ENCODE measurements at regions not wholly inside any gene's neighbourhood (a gene's known extent, or its start where the extent isn't known, plus 50 kb on each side); places are given as distances from the start of the nearest gene placed in this dataset.
"Not testable (repeated sequence)": the region's sequence is repeated elsewhere in the genome, so short reads cannot be mapped to it uniquely, and the experiment has no call there.

DNA sequence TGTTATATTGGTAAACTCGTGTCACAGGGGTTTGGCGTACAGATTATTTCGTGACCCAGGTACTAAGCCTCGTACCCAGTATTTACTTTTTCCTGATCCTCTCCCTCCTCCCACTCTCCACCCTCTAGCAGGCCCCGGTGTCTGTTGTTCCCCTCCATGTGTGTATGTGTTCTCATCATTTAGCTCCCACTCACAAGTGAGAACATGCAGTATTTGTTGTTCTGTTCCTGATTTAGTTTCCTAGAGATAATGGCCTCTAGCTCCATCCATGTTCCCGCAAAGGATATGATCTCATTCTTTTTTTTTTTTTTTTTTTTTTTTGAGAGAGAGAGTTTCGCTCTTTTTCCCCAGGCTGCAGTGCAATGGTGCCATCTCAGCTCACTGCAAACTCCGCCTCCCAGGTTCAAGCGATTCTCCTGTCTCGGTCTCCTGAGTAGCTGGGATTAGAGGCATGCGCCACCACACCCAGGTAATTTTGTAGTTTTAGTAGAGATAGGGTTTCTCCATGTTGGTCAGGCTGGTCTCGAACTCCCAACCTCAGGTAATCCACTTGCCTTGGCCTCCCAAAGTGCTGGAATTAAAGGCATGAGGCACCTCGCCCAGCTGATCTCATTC is 52.7 kb upstream of the PSAP start:
- H2BK15ac ChIP-seq (ENCODE audit: low read length); H3K23ac ChIP-seq (ENCODE audit: insufficient read length); H3K4me1 ChIP-seq (replicated peaks in 1 of 4; ENCODE audit: control insufficient read depth in 3 of 4, insufficient read depth in 4 of 4, low read length in 3 of 4); H3K79me1 ChIP-seq (ENCODE audit: low read depth, low read length); H3K4me3 ChIP-seq (ENCODE audit: extremely low read depth in 1 of 4, insufficient read depth in 2 of 4, low read depth in 3 of 4, low read length in 4 of 4); H2BK5ac ChIP-seq (ENCODE audit: low read depth, low read length); H3K4ac ChIP-seq (replicated peaks; ENCODE audit: insufficient read length, low read depth, low read length); H3K9me3 ChIP-seq (ENCODE audit: insufficient read depth in 2 of 2, low read depth in 1 of 2, low read length in 1 of 2); H4K20me1 ChIP-seq (replicated peaks in 1 of 2; ENCODE audit: control insufficient read depth in 1 of 2, insufficient read depth in 2 of 2, low read length in 2 of 2); H2BK120ac ChIP-seq (replicated peaks; ENCODE audit: low read depth, low read length); H4K8ac ChIP-seq (ENCODE audit: extremely low read depth, insufficient read depth, low read length); H3K4me2 ChIP-seq (ENCODE audit: insufficient read depth in 1 of 2, low read depth in 2 of 2, low read length in 2 of 2); H2AK5ac ChIP-seq (ENCODE audit: low read depth, low read length); H2AFZ ChIP-seq (ENCODE audit: low read length); H3K56ac ChIP-seq (replicated peaks; ENCODE audit: insufficient read length, low read depth, low read length); H3K27ac ChIP-seq (ENCODE audit: low read depth, low read length); H4K91ac ChIP-seq (replicated peaks; ENCODE audit: insufficient read length, low read length); H3K23me2 ChIP-seq (ENCODE audit: low read depth, low read length); H3K9ac ChIP-seq (replicated peaks in 1 of 4; ENCODE audit: extremely low read depth in 1 of 4, low read depth in 3 of 4, low read length in 3 of 4); DNase-seq (ENCODE audit: low read depth in 1 of 2, low spot score in 2 of 2); H3K18ac ChIP-seq (ENCODE audit: extremely low read depth, low read length); H3K27me3 ChIP-seq (replicated peaks in 1 of 4; ENCODE audit: control insufficient read depth in 3 of 4, extremely low read depth in 1 of 4, insufficient read depth in 3 of 4, low read length in 3 of 4); FAIRE-seq; H4K5ac ChIP-seq (ENCODE audit: insufficient read length, low read depth, low read length); H2BK20ac ChIP-seq (ENCODE audit: low read length); H3K36me3 ChIP-seq (ENCODE audit: control insufficient read depth in 2 of 4, insufficient read depth in 4 of 4, low read length in 3 of 4); POLR2A ChIA-PET (ENCODE audit: partially characterized antibody); H3K79me2 ChIP-seq (ENCODE audit: control insufficient read depth in 1 of 2, insufficient read depth in 2 of 2, low read length in 2 of 2); H3K14ac ChIP-seq (ENCODE audit: insufficient read length); H2BK12ac ChIP-seq (ENCODE audit: low read depth, low read length): not testable (repeated sequence)
- WGBS, 2 experiments (ENCODE audit: extremely low coverage in 1 of 2, insufficient coverage in 1 of 2, insufficient read length in 1 of 2, insufficient replicate concordance in 2 of 2, low coverage in 1 of 2, low lambda C conversion rate in 2 of 2, missing lambda C conversion rate in 1 of 2): 89% methylated on average over 13 of the region's 13 CpGs; no CpG with 5 or more reads in 1 of the 2 experiments
- CTCF ChIA-PET (ENCODE audit: partially characterized antibody): interaction anchor here (0.6 to 4.9 kb wide), 10 partner anchors 10 to 434 kb away, joined by 3 to 35 read pairs (median 6); no protein-coding TSS in a partner anchor

Measured in H1 (cell line).